Renal pelvis (tissue), 1 donor: ENCODE measurements at regions not wholly inside any gene's neighbourhood (a gene's known extent, or its start where the extent isn't known, plus 50 kb on each side); places are given as distances from the start of the nearest gene placed in this dataset.
"Not testable (repeated sequence)": the region's sequence is repeated elsewhere in the genome, so short reads cannot be mapped to it uniquely, and the experiment has no call there.

Source experiments
- DNase-seq: peaks from one replicate; pipeline ENCODE4 v3.0.0-alpha.2; 2013

DNA sequence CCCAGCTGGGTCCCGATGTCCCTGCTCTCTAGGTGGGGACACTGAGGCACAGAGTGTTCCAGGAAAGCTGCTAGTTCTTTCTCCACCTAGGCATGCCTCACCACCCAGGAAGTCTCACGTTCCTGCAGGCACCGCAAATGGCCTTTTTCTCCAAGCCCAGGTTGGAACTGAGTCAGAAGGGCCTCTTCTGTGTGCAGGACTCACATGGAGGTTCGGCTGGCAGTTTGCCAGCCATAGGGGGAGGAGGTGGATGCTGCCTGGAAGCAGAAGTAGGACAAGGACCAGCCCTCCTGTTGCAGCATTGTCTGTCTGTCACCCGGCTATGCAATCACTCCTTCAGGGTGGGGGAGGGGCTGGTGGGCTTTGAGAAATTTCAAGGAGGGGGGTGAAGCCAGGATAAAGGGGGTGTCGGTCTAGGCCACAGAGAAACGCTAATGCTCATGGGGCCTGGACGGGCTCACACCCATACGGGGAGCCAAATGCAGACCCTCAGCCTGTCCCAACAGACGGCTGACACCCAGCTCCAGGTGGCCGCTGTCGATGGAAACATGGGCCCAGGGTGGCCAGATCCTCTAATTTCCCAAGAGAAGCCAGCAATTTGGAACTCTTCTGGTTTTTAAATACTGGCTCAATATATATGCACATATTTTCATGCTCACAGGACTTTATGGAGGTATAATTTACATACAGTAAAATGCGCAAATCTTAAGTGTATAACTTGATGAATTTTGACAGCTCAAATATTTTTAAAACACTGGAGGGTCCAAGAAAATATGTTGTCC lies 120.5 kb downstream of the PHETA1 start:
- DNase-seq: no peak

DNA sequence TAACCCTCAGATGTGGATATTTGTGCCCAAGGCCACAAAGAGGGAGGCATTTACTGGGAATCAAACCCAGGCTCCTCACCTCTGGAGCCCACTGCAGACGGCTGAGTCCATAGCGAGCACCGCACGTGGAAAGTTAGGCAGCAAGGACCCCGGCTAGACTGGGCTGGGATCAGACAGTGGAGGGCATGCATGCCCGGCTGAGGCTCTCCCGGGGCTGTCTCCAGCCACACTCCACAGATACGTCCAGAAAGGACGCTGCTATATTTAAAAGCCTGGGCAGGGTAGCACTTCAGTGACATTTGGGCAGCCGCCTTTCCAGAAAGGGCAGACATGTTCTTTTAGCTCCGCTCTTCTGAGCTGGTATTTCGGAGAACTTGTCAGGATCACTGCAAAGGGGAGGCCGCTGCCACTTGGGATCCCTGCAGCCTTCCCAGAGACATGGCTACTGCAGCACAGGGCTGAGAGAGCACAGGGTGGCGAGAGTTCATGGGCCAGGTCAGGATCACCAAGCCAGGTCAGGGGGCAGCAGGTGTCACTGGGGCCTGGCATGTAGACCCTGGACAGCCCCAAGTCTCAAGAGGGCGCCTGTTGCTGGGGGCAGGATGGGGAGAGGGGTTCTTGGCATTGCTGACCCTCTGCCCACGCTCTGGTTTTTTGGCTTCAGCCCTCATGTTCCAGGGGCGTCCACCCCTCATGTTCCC lies 121.7 kb downstream of the PHETA1 start:
- DNase-seq: no peak

DNA sequence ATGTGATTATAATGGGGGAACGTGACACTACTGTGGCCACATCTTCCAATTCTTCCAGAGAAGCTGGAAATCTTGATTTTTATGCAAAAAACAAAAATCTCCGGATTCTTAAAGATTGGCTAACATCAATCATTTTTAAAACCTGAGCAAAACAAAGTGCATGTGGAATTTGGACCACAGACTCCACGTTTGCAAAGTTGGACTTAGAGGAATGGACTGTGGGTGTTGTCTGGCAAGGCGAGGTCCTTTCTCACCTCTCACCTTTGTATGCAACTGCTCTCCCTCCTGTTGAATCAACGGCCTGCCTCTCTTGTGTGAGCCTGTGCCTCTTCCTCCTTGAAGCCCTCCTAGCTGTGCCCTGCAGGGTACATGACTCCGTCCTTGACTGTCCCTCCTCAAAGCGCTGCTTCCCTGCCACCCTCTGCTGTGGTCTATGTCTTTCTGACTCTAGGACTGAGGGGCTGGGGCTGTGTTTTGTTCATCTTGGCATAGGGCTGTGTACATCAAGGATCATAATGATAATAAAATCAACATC lies 122.4 kb downstream of the PHETA1 start:
- no peak for DNase-seq

DNA sequence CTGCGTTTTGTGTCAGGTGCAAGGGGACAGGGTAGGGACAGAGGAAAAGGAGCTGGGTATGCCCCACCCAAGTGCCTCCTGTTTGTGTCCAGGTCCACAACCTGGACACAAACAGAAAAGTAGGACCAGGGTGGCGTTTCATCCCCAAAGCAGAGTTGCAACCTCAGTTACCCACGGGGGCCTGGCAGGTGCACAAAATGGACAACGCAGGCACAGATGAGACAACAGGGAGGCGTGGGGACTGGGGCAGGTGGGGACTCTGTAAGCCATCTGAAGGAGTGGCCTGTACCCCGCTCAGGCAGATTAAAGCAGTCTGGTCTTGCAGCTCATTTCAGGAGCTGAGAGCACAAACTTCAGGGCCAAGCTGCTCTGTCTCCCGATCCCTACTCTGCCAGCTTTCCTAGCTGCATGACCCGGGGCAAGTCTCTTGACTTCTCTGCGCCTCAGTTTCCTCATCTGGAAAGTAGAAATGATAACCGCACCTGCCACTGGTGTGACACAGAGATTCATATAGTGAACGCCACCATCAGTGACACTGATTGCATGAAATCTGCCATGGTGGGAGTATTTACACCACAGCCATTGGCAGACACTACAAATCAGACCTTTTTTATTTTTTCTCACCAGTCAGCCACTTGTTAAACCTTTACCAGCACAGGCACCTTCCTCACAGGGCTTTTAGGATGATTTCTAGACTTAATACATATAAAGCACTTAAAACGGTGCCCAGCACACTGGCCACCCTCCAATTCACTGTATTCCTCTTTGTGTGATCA lies 123.0 kb downstream of the PHETA1 start:
- no peak for DNase-seq

DNA sequence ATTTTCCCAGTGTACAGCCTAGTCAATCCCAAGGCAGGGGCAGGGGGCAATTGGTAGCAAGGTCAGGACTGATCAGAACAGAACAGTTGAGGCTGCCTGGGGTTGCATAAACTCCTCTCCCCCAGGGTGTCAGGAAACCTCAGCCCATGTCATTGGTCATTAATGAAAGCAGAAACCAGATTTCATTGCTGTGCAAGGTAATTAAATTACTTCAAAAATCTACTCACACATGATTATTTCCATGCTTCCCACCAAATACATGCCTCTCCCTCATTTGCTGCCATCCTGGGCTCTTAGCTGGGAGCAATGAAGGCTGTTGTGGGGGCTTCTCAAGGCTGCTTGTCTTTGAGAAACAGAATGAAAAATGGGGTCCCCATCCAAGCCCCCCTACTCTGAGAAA lies 124.2 kb downstream of the PHETA1 start:
- no peak for DNase-seq

DNA sequence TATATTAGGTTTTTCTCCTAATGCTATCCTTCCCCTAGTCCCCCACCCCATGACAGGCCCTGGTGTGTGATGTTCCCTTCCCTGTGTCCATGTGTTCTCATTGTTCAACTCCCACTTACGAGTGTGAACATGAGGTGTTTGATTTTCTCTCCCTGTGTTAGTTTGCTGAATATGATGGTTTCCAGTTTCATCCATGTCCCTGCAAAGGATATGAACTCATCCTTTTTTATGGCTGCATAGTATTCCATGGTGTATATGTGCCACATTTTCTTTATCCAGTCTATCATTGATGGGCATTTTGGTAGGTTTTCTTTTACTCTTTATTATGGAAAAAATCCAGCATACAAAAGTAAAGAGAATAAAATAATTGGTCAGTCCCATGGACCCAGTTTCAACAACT lies 126.1 kb downstream of the PHETA1 start:
- DNase-seq: not testable (repeated sequence)

DNA sequence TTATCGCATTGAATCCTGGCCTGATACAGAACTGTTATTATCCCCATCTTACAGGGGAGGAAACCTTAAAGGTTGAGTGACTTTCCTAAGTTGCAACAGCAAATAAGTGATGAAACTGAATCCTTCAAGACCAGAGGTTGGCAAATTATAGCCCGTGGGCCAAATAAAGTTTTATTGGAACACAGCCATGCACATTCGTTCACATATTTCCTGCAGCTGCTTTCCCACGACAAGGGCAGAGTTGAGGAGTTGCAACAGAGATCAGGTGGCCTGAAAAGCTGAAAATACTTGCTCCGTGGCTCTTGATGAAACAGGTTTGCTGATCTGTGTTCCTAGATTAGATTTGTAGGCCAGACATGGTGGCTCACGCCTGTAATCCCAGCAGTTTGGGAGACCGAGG lies 126.7 kb downstream of the PHETA1 start:
- no peak for DNase-seq

DNA sequence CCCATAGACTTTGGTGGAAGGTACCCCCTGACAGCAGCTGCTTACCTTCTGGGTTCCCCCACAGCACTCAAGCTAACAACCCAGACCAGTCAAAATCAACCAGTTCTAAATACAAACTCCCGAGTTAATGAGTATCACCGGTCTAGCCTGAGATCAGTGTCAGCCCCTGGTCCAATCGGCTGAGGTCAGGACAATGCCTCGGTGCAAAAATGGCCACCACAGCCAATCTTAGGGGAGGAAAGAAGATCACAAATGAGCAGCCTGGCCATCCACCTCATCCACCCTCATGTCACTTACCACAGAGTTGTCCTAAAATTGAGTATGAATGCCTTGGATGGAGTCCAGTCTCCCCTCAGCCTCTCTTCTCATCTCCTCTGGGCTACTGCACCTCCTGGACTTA lies 128.5 kb downstream of the PHETA1 start:
- no peak for DNase-seq

DNA sequence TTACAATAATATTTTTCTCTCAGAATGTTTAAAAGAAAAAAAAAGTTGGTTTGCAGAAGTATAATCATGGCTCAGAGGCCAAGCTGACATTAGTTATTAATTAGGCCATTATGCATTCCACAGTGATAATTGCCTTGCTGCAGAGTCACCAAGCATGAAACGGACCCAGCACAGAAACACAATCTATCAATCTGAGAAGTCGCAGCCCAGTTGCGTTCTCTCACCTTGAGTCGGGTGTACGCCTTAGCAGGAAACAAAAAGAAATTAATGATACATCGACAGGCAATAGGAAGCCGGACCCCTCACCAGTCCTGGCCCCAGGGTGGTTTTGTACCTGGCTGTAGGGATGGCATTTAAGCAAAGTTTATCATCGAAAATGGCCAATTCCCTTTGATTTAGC lies 129.7 kb downstream of the PHETA1 start:
- no peak for DNase-seq

DNA sequence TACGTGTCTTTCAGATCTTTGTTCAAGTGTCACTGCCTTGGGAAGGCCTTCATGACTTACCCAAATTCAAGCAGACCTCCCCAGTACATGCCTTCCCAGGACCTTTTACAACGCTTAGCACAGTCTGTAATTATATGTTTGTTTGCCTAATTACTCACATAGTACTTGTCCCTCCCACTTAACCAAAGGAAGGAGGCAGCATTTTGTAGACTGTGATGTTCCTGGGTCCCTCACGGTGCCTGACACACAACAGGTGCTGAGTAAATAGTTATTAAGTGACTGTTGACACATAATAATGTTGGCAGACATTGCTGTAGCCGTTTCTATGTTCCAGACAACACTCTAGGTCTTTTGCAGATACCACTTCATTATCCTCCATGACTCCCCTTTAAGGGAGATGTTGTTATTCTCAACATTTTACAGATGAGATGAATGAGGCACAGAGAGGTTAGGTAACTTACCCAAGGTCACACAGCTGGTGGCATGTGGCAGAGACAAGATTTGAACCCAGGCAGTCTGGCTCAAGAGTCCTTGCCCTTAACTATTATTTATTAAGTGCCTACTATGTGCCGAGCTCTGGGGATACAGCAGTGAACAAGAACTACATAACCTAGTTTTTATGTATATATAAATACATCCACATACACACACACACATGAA lies 130.7 kb downstream of the PHETA1 start:
- no peak for DNase-seq

DNA sequence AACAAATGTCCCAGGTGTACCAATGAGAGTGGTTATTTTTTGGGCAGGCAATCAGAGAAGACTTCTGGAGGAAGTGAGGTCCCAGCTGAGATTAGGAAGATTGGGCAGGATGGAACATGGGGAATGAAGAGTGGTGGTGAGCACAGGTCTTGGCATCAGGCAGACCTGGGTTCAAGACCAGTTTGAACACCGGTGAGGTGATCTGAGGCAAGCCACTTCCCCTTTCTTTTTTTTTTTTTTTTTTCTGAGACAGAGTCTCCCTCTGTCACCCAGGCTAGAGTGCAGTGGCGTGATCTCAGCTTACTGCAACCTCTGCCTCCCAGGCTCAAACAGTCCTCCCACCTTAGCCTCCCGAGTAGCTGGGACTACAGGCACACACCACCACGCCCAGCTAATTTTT lies 134.4 kb downstream of the PHETA1 start:
- DNase-seq: not testable (repeated sequence)

DNA sequence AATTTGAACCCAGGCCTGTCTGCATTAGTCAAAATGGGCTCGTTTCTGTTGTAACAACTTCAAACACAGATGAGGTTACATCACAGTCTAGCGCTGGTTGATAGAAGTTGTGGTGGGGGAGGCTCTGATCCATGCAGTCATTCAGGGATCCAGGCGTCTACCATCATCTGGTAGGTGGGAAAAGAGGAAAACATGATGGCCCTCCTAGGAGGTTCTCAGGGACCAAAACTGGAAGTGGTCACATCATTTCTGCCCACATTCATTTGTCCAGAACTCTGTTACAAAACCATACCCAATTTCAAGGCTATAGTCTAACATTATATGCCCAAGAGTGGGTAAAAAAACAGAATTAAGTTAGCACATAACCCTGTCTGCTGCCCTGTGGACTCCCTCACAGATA lies 135.1 kb downstream of the PHETA1 start:
- DNase-seq: no peak

DNA sequence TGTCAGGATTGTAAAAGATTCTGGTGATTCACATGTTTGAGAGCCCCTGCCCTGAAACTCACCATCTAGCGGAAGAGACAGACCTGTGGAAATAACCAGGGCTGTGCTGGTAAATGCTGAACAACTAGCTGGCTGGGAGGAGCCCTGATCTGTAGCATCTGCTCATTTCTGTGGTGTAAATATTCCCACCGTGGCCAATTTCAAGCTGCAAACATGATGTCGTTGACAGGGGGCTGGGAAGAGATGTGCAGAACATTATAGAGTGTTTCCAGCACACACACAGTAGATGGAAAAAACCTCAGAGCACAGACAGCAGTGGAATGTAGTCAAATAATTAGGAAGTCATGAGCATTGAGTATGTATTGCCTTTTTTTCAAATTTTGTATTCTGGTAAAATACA lies 138.2 kb downstream of the PHETA1 start:
- DNase-seq: no peak

DNA sequence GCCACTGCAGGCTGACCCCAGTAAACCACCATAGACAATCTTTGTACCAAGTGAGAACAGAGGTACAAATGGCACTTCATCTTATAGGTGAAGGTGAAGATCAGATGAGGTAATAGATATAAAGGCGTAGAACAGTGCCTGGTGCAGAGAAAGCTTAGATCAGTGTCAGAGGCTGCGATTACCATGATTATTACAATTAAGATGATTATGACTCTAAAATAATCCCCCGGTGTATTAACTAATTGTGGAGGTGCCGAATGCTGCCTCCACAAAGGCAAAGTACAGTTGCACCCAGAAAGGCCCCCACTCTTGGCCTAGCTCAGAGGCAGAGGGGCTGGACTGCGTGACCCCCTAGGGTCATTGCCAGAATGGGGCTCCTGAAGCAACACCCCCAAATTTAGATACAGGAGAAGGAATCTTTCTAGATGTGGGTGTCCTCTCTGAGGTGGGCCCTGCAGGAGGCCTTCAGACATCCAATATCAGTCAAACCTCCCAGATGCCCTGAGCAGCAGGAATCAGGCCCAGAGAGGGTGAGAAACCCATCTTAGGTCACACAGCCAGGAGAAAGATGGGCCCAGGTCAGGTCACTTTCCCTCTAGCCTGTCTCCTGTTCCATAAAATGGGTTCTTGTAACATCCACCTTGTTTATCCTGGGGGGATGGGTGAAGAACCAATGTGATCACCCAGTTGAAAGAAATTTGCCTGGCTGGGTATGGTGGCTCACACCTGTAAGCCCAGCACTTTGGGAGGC lies 139.8 kb downstream of the PHETA1 start:
- no peak for DNase-seq

DNA sequence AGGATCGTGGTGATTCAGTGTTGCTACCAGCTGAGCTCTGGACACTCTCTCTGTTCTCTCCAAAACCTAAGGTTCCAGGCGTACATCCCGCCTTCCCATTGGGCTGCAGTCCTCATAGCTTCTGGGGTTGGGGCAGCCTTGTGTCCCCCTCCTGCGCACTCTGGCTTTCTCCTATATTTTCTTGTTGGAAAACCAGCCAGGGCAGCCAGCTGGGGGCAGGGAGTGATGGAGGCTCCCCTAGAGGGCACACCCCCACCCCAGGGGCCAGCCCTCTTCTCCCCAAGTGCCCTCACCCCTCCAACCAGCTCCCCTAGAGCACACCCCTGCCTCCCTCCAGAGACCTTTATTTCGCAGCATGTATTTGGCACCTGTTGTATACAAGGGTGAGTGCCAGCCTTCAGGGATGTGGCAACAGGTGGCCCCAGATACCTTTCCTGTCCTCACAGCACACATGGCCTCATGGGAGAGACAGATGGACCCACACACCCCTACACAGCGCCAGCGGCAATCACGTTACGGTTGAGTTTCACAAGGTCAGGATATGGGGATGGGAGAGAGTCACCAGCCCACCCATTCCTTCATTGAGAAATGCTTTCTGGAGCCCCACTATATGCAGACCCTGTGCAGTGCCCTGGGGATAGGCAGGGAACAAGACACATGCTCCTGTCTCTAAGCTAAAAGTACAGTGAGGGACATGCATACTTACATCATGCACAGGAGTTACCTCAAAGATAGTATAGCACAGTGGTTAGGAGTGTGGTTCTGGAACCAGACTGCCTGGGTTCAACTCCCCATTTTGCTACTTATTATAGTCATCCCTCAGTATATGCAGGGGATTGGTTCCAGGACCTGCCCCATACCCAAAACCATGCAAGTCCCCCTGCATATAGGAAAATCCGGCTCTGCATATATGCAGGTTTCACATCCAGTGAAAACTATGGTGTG lies 141.1 kb downstream of the PHETA1 start:
- DNase-seq: no peak

DNA sequence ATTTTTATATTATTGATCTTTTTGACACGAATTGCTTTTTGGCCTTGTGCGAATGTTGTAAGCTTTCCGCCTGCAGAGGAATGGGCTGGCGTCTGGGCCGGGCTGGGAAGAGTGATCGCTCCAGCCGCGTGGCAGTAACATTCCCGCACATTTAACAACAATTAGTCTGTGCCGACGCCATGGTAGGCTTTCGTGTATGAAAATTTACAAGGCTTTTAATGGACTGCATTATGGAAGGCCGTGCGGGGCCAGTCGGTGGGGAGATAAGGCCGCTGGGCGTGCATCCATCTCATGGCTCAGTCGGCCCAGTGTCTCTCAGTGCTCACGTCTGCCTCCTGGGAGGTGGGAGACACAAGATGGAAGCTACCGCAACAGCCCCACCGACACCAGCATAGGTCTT lies 142.2 kb downstream of the PHETA1 start:
- no peak for DNase-seq

DNA sequence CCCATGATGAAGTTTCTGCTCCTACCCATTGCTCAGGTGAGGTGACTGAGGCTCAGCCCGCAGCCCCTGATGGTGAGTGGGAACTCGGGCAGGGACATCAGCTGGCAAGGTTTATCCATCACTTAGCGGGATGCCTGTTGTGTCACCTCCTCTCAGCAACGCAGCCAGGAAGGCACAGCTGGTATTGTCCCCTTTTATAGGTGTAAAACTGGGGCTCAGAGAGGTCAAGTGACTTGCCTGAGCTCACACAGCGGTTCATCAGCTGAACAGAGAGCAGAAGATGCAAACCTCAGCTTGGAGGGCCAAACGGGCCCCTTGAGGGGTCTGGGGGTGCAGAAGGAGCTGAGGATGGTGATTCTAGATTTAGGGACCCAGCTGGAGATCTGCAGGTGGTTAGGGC lies 143.6 kb downstream of the PHETA1 start:
- no peak for DNase-seq

DNA sequence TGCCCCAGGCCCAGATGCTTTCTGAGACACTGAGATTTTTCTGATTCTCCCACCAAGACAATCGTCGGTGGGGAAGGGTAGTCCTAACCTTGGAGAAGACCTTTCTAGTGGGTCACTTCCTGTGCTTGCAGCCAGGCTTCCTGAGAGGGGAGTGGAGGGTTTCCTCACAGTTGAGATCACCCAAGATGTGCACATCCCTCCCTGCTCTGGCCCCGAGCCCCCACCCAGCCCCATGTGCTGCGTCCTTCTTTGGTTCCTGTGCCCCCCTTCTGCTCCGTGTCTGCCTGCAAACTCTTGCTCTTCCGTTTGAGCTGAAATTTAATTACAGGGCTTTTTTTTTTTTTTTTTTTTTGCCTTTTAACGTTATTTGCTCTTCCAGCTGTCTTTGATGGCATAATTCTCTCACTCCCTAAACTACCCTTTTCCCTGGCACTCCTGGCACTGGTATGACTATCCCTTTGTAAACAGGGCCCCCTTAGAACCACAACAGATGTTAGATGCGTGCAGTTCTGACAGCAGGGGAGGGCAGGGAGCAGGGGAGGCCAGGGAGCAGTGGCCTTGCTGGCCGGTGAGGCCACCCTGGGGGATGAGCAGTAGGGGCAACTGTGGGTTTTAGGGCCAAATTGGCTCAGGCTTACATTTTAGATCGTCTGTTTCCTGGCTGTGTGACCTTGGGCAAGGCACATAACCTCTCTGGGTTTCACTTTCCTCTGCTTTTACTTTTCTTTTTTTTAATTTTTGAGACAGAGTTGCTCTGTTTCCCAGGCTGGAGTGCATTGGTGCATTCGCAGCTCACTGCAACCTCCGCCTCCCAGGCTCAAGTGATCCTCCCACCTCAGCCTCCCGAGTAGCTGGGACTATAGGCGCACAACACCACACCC lies 144.5 kb downstream of the PHETA1 start:
- DNase-seq: peak; percentile 24

DNA sequence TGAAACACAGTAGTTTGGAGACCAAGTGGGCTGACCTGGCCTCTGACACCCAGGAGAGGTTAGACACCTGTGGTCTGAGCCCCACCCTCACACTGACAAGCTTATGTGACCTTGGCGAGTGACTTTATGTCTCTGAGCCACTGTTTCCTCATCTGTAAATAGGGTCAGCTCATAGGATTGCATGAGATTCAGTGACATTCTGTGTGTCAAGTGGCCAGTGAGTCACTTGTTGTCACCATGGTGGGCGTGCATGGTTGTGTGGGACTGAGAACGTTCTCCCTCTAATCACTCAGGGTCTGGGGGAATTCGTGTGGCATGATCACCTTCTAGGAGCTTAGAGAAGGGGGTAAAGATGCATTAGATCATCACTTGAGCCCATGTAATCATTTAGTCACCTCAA lies 146.4 kb downstream of the PHETA1 start:
- DNase-seq: no peak
